Esophagus squamous epithelium (tissue), 5 donors: ENCODE measurements at regions not wholly inside any gene's neighbourhood (a gene's known extent, or its start where the extent isn't known, plus 50 kb on each side); places are given as distances from the start of the nearest gene placed in this dataset.

Experiments used
- DNase-seq: peaks from one replicate; lab custom pipeline; 2025; lab: John Stamatoyannopoulos, UW
- H3K27ac ChIP-seq, 4 donors: fragments of 200-600 bp; sonication (generic); one replicate each; pipeline ENCODE4 v1.5.1; 2016 to 2019; ENCODE audit warnings: mild to moderate bottlenecking in 1 of 4
- H3K27me3 ChIP-seq, 4 donors: fragments of 200-600 bp; sonication (generic); 1 replicate in 3 of 4; 2 replicates in 1 of 4; pipeline versions ENCODE4 v1.5.1 to v1.6.0; 2017 to 2021; ENCODE audit warnings: antibody characterized with exemption in 1 of 4
- H3K36me3 ChIP-seq, 3 donors: fragments of 200-600 bp; sonication (generic); one replicate each; pipeline ENCODE4 v1.5.1; 2016 to 2019
- H3K4me1 ChIP-seq, 3 donors: fragments of 200-600 bp; sonication (generic); one replicate each; pipeline ENCODE4 v1.5.1; 2017 to 2019
- H3K4me3 ChIP-seq, 4 donors: fragments of 200-600 bp; sonication (generic); 1 replicate in 3 of 4; 2 replicates in 1 of 4; pipeline ENCODE4 v1.5.1; 2016 to 2019; ENCODE audit warnings: mild to moderate bottlenecking in 2 of 4, moderate library complexity in 1 of 4
- H3K9me3 ChIP-seq, 3 donors: fragments of 200-600 bp; sonication (generic); one replicate each; pipeline ENCODE4 v1.5.1; 2016 to 2019
- CTCF ChIP-seq, 6 experiments: fragments of 450-650 bp in 4 of 6; fragments of 200-600 bp in 2 of 6; sonication (generic) in 2 of 6; IDR thresholded peaks; one replicate each; pipeline ENCODE4 v1.5.1; 2016 to 2019; ENCODE audit warnings: antibody characterized with exemption in 6 of 6, mild to moderate bottlenecking in 4 of 6, moderate library complexity in 4 of 6
- POLR2A ChIP-seq, 4 donors: fragments of 450-650 bp; IDR thresholded peaks; one replicate each; pipeline ENCODE4 v1.6.1; 2017; ENCODE audit warnings: antibody characterized with exemption in 4 of 4, mild to moderate bottlenecking in 4 of 4, moderate library complexity in 3 of 4
- WGBS, 2 donors: methylation state at CpG; one replicate each; pipeline ENCODE4 v1.1.5; 2018; 5-methylcytosine and 5-hydroxymethylcytosine counted together
- intact Hi-C: fragments of 100-400 bp; cut with DNase I; formaldehyde crosslinking; loops from one replicate; pipeline ENCODE4 v1.15.0; 2022
- donor health status: DM: yes; HTN: yes; CAD: no.

GRCh38 chr4:110792036-110792435, 169.2 kb upstream of the PITX2 start:
- no peak overlapping the region for H3K4me3 ChIP-seq
- no peaks in the 10 kb centered on the region for H3K27me3 ChIP-seq
- no peak overlapping the region for H3K27ac ChIP-seq
- WGBS, 2 donors = 48 to 57% methylated on average over 1 of the region's 1 CpG
- H3K9me3 ChIP-seq = no peaks in the 10 kb centered on the region
- DNase-seq = no peak
- intact Hi-C loops = no loop called here
- no peaks in the 10 kb centered on the region for H3K36me3 ChIP-seq
- no peak for TF ChIP-seq CTCF (IDR thresholded peaks at IDR 0.05)
- TF ChIP-seq POLR2A (IDR thresholded peaks at IDR 0.05) = no peak
- no peaks in the 10 kb centered on the region for H3K4me1 ChIP-seq

- intact Hi-C loops = no loop called here
Measured at GRCh38 chr4:110793381-110793801, 170.5 kb upstream of the PITX2 start.

GRCh38 chr4:110793890-110794554, 171.1 kb upstream of the PITX2 start:
- intact Hi-C loops = no loop called here
- no peak for TF ChIP-seq CTCF (IDR thresholded peaks at IDR 0.05)
- no peak for TF ChIP-seq POLR2A (IDR thresholded peaks at IDR 0.05)
- WGBS, 2 donors = 40 to 43% methylated on average over 5 of the region's 5 CpGs
- Histone ChIP-seq H3K9me3 (no peaks in the 10 kb centered on the region), H3K4me1 (no peaks in the 10 kb centered on the region), H3K36me3 (no peaks in the 10 kb centered on the region), H3K4me3 (no peak overlapping the region), H3K27ac (no peak overlapping the region), H3K27me3 (no peaks in the 10 kb centered on the region)
- DNase-seq = no peak

More at GRCh38 chr4:110793381-110793801, 170.5 kb upstream of the PITX2 start:
- no peak for TF ChIP-seq POLR2A (IDR thresholded peaks at IDR 0.05)
- no peak for TF ChIP-seq CTCF (IDR thresholded peaks at IDR 0.05)
- no peak for DNase-seq
- Histone ChIP-seq H3K4me1 (no peaks in the 10 kb centered on the region), H3K36me3 (no peaks in the 10 kb centered on the region), H3K27ac (no peak overlapping the region), H3K9me3 (no peaks in the 10 kb centered on the region), H3K27me3 (no peaks in the 10 kb centered on the region), H3K4me3 (no peak overlapping the region)
- WGBS, 2 donors = 57 to 59% methylated on average over 4 of the region's 4 CpGs

- no peak for DNase-seq
- no peaks in the 10 kb centered on the region for H3K9me3 ChIP-seq
- WGBS, 2 donors = 71 to 87% methylated on average over 1 of the region's 1 CpG
- intact Hi-C loops = no loop called here
- H3K4me1 ChIP-seq = no peaks in the 10 kb centered on the region
- no peak overlapping the region for H3K27ac ChIP-seq
- H3K36me3 ChIP-seq = no peaks in the 10 kb centered on the region
- H3K27me3 ChIP-seq = no peaks in the 10 kb centered on the region
- TF ChIP-seq CTCF (IDR thresholded peaks at IDR 0.05) (no peak), POLR2A (IDR thresholded peaks at IDR 0.05) (no peak)
- no peak overlapping the region for H3K4me3 ChIP-seq
Measured at GRCh38 chr4:110795971-110796370, 173.1 kb upstream of the PITX2 start.

- intact Hi-C loops = no loop called here
- no peak overlapping the region for H3K27ac ChIP-seq
- no peaks in the 10 kb centered on the region for H3K27me3 ChIP-seq
- 63 to 85% methylated on average over 1 of the region's 1 CpG for WGBS, 2 donors
- no peaks in the 10 kb centered on the region for H3K36me3 ChIP-seq
- no peak for DNase-seq
- H3K4me3 ChIP-seq = no peak overlapping the region
- H3K9me3 ChIP-seq = no peaks in the 10 kb centered on the region
- no peaks in the 10 kb centered on the region for H3K4me1 ChIP-seq
- no peak for TF ChIP-seq CTCF (IDR thresholded peaks at IDR 0.05)
- no peak for TF ChIP-seq POLR2A (IDR thresholded peaks at IDR 0.05)
Measured at GRCh38 chr4:110797486-110797885, 174.6 kb upstream of the PITX2 start.
